Naive B cell (primary cell): ENCODE measurements at regions not wholly inside any gene's neighbourhood (a gene's known extent, or its start where the extent isn't known, plus 50 kb on each side); places are given as distances from the start of the nearest gene placed in this dataset.
A peak's percentile ranks its signal among the peaks of the same experiment; 100 is the strongest.

ENCODE experiments used
- ATAC-seq, 2 donors: fragments of 150-1000 bp; cut with Tn5 transposase; 2 replicates each; pipeline ENCODE4 v1.10.0; 2021; ENCODE audit warnings: low read depth in 2 of 2, mild to moderate bottlenecking in 2 of 2, moderate library complexity in 2 of 2
- DNase-seq: peaks from one replicate; pipeline ENCODE4 v3.0.0; 2022
- H3K27ac Mint-ChIP-seq, 6 donors: one replicate each; pipeline ENCODE4 v1.8.0; 2020 to 2022; ENCODE audit warnings: mild to moderate bottlenecking in 6 of 6, mixed read lengths in 6 of 6, moderate library complexity in 5 of 6, inconsistent platforms in 2 of 6
- H3K27me3 Mint-ChIP-seq, 3 donors: one replicate each; pipeline ENCODE4 v1.8.0; 2021 to 2022; ENCODE audit warnings: mixed read lengths in 3 of 3, mild to moderate bottlenecking in 1 of 3
- H3K36me3 Mint-ChIP-seq, 2 donors: one replicate each; pipeline ENCODE4 v1.8.0; 2020 to 2022; ENCODE audit warnings: mixed read lengths in 2 of 2, inconsistent platforms in 1 of 2, mild to moderate bottlenecking in 1 of 2
- H3K4me1 Mint-ChIP-seq, 3 donors: one replicate each; pipeline ENCODE4 v1.8.0; 2020 to 2022; ENCODE audit warnings: mixed read lengths in 3 of 3, inconsistent platforms in 1 of 3, mild to moderate bottlenecking in 1 of 3, moderate library complexity in 1 of 3
- H3K4me3 Mint-ChIP-seq, 8 donors: one replicate each; pipeline ENCODE4 v1.8.0; 2020 to 2022; ENCODE audit warnings: mild to moderate bottlenecking in 8 of 8, mixed read lengths in 8 of 8, moderate library complexity in 8 of 8, inconsistent platforms in 2 of 8
- H3K9me3 Mint-ChIP-seq, 7 donors: one replicate each; pipeline ENCODE4 v1.8.0; 2020 to 2022; ENCODE audit warnings: mixed read lengths in 7 of 7, mild to moderate bottlenecking in 5 of 7, inconsistent platforms in 2 of 7, moderate library complexity in 1 of 7

- Mint-ChIP-seq H3K4me1 (no peaks in the 10 kb centered on the region), H3K27ac (no peak overlapping the region), H3K36me3 (no peaks in the 10 kb centered on the region), H3K27me3 (peaks cover 0 to 10% (median 0%) of the 10 kb centered on the region in 3 donors), H3K9me3 (peaks cover 12 to 38% (median 17%) of the 10 kb centered on the region in 7 donors), H3K4me3 (no peak overlapping the region)
- no peak for ATAC-seq
- no peak for DNase-seq
These were observed 85.8 kb upstream of the NELL2 start for GRCh38 chr12:44961887-44962286.

DNA sequence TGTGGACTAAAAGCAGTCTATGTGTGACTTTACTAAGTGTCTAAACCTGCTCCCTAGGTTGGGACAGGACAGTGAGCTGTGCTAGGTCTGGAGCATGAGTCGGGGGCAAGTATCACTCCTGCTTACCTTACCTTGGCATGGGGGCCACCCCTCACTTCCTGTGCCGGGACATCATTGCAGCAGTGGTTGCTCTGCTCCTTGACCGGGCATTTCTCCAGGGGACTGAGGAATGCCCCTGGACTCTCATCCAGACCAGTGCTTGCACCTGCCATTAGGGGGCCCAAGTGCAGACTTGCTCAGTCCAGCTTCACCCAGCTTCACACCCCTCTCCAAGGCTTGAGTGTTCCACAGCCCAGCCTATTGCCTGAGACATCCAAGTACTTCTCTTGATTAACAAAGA, 84.7 kb upstream of the NELL2 start:
- peaks cover 11 to 32% (median 16%) of the 10 kb centered on the region in 7 donors for H3K9me3 Mint-ChIP-seq
- H3K27ac Mint-ChIP-seq: no peak overlapping the region
- no peak for ATAC-seq

GRCh38 chr12:44960423-44960822, 84.3 kb upstream of the NELL2 start:
- Mint-ChIP-seq H3K27ac (peak overlapping the region in 1 of 6 donors; percentile 56), H3K4me3 (no peak overlapping the region), H3K36me3 (no peaks in the 10 kb centered on the region), H3K9me3 (peaks cover 8 to 28% (median 15%) of the 10 kb centered on the region in 7 donors), H3K4me1 (no peaks in the 10 kb centered on the region), H3K27me3 (peaks cover 0 to 10% (median 0%) of the 10 kb centered on the region in 3 donors)
- ATAC-seq (no peak), DNase-seq (no peak)

More for the DNA sequence above, 84.7 kb upstream of the NELL2 start:
- Mint-ChIP-seq H3K4me3 (no peak overlapping the region), H3K36me3 (no peaks in the 10 kb centered on the region), H3K27me3 (peaks cover 0 to 10% (median 0%) of the 10 kb centered on the region in 3 donors), H3K4me1 (no peaks in the 10 kb centered on the region)
- no peak for DNase-seq

DNA sequence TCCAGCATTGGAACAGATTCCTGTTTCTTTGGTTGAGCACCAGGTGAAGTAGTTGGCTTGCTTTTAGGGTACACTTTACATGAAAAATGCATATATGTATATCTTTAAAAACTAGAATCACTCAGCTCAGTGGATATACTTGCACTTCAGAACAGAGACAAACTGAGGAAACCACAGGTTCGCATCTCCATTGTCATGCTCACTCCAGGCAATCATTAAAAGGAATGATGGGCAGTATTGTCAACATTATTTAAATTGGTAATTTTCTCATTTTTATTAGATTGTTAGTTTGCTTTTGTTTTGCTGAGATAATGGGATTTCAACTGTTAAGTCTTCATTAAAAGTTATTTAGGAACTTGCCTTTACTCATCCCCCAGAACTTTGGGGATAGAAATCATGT, 71.0 kb upstream of the NELL2 start:
- peaks cover 0 to 5% (median 3%) of the 10 kb centered on the region in 3 donors for H3K4me1 Mint-ChIP-seq
- no peaks in the 10 kb centered on the region for H3K9me3 Mint-ChIP-seq
- no peak overlapping the region for H3K4me3 Mint-ChIP-seq
- DNase-seq: no peak
- H3K27ac Mint-ChIP-seq: no peak overlapping the region
- no peak for ATAC-seq
- H3K27me3 Mint-ChIP-seq: peaks cover 0 to 11% (median 0%) of the 10 kb centered on the region in 3 donors
- no peaks in the 10 kb centered on the region for H3K36me3 Mint-ChIP-seq

- Mint-ChIP-seq H3K4me1 (no peaks in the 10 kb centered on the region), H3K4me3 (no peak overlapping the region), H3K27me3 (peaks cover 0 to 6% (median 0%) of the 10 kb centered on the region in 3 donors), H3K9me3 (peaks cover 0 to 9% (median 0%) of the 10 kb centered on the region in 7 donors), H3K36me3 (no peaks in the 10 kb centered on the region), H3K27ac (no peak overlapping the region)
- ATAC-seq (no peak), DNase-seq (no peak)
These were observed 66.6 kb upstream of the NELL2 start for GRCh38 chr12:44942714-44943113.

DNA sequence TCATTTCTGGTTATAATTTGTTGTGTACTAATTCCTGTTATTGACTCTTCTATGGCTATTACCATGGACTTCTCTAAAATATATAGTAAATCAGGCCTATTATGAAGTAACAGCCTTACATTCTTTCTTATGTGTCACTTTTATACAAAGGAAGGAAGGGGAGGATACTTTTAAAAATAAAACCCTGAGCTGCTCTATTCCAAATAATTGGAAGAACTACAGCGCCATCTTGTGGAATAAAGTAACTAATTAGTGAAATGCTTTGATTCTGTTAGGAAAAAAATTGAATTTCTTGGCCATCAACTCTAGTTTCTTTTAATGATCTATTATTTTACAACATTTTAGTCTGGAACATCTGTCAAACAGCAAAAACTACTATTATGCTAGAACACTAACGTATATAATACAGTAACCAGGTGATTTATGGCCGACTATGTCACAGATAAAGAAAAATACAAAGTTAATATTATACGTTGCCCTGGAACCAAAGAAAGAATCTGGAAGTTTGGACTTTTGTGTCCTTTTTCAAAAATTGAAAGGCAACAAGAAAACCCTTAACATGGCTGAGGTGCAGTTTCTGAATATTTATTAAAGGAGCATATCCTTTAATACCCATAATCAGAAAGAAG, 55.0 kb upstream of the NELL2 start:
- no peaks in the 10 kb centered on the region for H3K4me1 Mint-ChIP-seq
- DNase-seq (peak; percentile 11), ATAC-seq (no peak)
- no peaks in the 10 kb centered on the region for H3K9me3 Mint-ChIP-seq
- peaks cover 0 to 7% (median 0%) of the 10 kb centered on the region in 3 donors for H3K27me3 Mint-ChIP-seq
- H3K36me3 Mint-ChIP-seq: no peaks in the 10 kb centered on the region
- H3K27ac Mint-ChIP-seq: no peak overlapping the region
- no peak overlapping the region for H3K4me3 Mint-ChIP-seq

DNA sequence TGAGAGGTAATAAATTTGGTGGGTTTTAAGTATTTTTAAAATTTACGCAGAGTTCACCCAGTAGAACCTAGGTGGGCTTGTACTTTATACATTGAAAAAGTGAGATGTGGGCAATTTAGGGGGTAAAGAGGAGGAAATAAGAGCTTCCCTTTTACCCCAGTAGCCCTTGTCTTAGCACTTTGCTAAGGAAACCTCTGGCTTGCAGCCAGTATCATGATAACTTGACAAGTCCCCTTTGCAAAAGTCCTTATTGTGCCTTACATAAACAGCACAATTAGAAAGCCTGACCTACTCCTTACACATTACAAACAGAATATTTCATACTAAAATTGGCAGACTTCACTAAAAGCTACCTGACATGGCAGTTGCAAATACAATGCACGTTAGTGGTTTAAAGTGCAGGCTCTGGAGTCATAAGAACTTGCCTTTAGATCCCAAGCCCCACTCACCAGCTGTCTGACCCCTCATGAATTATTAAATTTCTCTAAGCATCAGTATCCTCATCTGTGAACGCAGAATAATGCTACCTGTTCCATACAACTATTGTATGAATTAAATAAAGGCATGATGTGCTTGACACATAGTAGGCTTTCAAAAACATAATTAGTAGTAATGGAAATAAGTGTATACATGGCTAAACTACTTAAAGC, 53.2 kb upstream of the NELL2 start:
- Mint-ChIP-seq H3K36me3 (no peaks in the 10 kb centered on the region), H3K4me3 (no peak overlapping the region), H3K9me3 (no peaks in the 10 kb centered on the region), H3K27me3 (peaks cover 0 to 7% (median 0%) of the 10 kb centered on the region in 3 donors), H3K4me1 (no peaks in the 10 kb centered on the region), H3K27ac (peak overlapping the region in 1 of 6 donors; percentile 17)
- DNase-seq (no peak), ATAC-seq (no peak)
